K562 (cell line): ENCODE measurements at regions not wholly inside any gene's neighbourhood (a gene's known extent, or its start where the extent isn't known, plus 50 kb on each side); places are given as distances from the start of the nearest gene placed in this dataset.

Experiments used
- ATAC-seq: fragments of 200-7000 bp; cut with Tn5 transposase; 3 replicates; pipeline ENCODE4 v1.9.1; 2020; ENCODE audit warnings: moderate library complexity
- BruUV-seq: library from RNA; stranded (reverse); fragments of 400-500 nt; replicated peaks from 2 replicates; lab custom pipeline; 2021; lab: Mats Ljungman, UMichigan
- CTCF ChIA-PET: fragments of 300-600 bp; formaldehyde crosslinking; extraction: SDS; loops from one replicate; lab custom pipeline; 2021; ENCODE audit warnings: low intra/inter-chr PET ratio; lab: Yijun Ruan, JAX
- POLR2A ChIA-PET: fragments of 300-600, 350-650 bp; sonication (Branson Sonifier 250); formaldehyde crosslinking; extraction: SDS; loops from one replicate; lab custom pipeline; 2021; ENCODE audit warnings: antibody characterized with exemption, inconsistent platforms; lab: Yijun Ruan, JAX
- DNase-seq, 4 experiments: peaks; one replicate each; pipeline versions ENCODE4 v3.0.0 to v3.0.0-alpha.2; 2011 to 2018; ENCODE audit warnings: low spot score in 3 of 4, mixed read lengths in 3 of 4; ENCODE audit errors: extremely low read depth in 1 of 4
- FAIRE-seq: peaks from 2 replicates; lab custom pipeline; 2011; peaks lifted over from hg19 to GRCh38; lab: Jason Lieb, UNC
- H2AFZ ChIP-seq: 2 replicates; pipeline ENCODE4 v1.6.0; 2011; ENCODE audit warnings: low read depth, low read length, control low read depth, inconsistent platforms
- H3K27ac ChIP-seq: fragments of 200-600 bp; 3 replicates; pipeline ENCODE4 v1.8.0; 2011; ENCODE audit warnings: low read depth, mild to moderate bottlenecking, control low read depth, inconsistent platforms, low read length, moderate library complexity, mixed read lengths; ENCODE audit errors: extremely low read depth
- H3K27me3 ChIP-seq, 2 experiments: fragments of 300-600 bp in 1 of 2; 2 replicates in 1 of 2; 3 replicates in 1 of 2; pipeline versions ENCODE4 v1.6.0 to v1.8.0; 2011; ENCODE audit warnings: inconsistent platforms in 2 of 2, low read length in 2 of 2, mild to moderate bottlenecking in 1 of 2, mixed read lengths in 1 of 2, moderate library complexity in 1 of 2; ENCODE audit not compliant: control insufficient read depth in 2 of 2, insufficient read depth in 2 of 2
- H3K36me3 ChIP-seq: fragments of 300-600 bp; 3 replicates; pipeline ENCODE4 v1.8.0; 2011; ENCODE audit warnings: mild to moderate bottlenecking, low read length, inconsistent platforms; ENCODE audit not compliant: control insufficient read depth, insufficient read depth
- H3K4me1 ChIP-seq, 2 experiments: fragments of 200-600 bp in 1 of 2; replicated peaks in 1 of 2; 2 replicates in 1 of 2; 3 replicates in 1 of 2; pipeline versions ENCODE4 v1.5.1 to v1.8.0; 2011; ENCODE audit warnings: inconsistent platforms in 2 of 2, low read length in 2 of 2, mild to moderate bottlenecking in 1 of 2, mixed read lengths in 1 of 2, moderate library complexity in 1 of 2; ENCODE audit not compliant: control insufficient read depth in 2 of 2, insufficient read depth in 2 of 2
- H3K4me2 ChIP-seq: 2 replicates; pipeline ENCODE4 v1.6.1; 2011; ENCODE audit warnings: low read length, control low read depth, inconsistent platforms, mixed read lengths; ENCODE audit not compliant: insufficient read depth
- H3K4me3 ChIP-seq: fragments of 200-600 bp; sonication (generic), shearing (Covaris generic); 2 replicates; pipeline ENCODE4 v1.5.1; 2016; ENCODE audit warnings: control low read depth, inconsistent platforms
- H3K79me2 ChIP-seq: fragments of 200-600 bp; 3 replicates; pipeline ENCODE4 v1.8.0; 2011; ENCODE audit warnings: low read length, inconsistent platforms; ENCODE audit not compliant: control insufficient read depth, insufficient read depth
- H3K9ac ChIP-seq, 2 experiments: 2 replicates each; pipeline versions ENCODE4 v1.6.0 to v1.6.1; 2011; ENCODE audit warnings: low read depth in 2 of 2, low read length in 2 of 2, control low read depth in 1 of 2, inconsistent platforms in 1 of 2, mild to moderate bottlenecking in 1 of 2, mixed read lengths in 1 of 2; ENCODE audit not compliant: insufficient read depth in 1 of 2
- H3K9me1 ChIP-seq: one replicate; pipeline ENCODE4 v1.6.0; 2011; ENCODE audit warnings: inconsistent platforms, mild to moderate bottlenecking, low read length, moderate library complexity; ENCODE audit not compliant: control insufficient read depth, insufficient read depth
- H3K9me3 ChIP-seq: replicated peaks from 2 replicates; pipeline ENCODE4 v1.5.1; 2011; ENCODE audit warnings: low read depth, low read length, inconsistent platforms; ENCODE audit not compliant: control insufficient read depth, insufficient read depth
- H4K20me1 ChIP-seq: replicated peaks from 2 replicates; pipeline ENCODE4 v1.6.1; 2011; ENCODE audit warnings: low read length, inconsistent platforms, mixed read lengths; ENCODE audit not compliant: control insufficient read depth, insufficient read depth
- BRD4 ChIP-seq: fragments of 200-600 bp; sonication (generic); IDR thresholded peaks from 2 replicates; pipeline ENCODE4 v1.6.1; 2017; ENCODE audit warnings: inconsistent platforms
- DACH1 ChIP-seq: fragments of 450-650 bp; IDR thresholded peaks from 2 replicates; pipeline ENCODE4 v1.6.1; 2018; ENCODE audit not compliant: partially characterized antibody
- DIDO1 ChIP-seq: fragments of 450-650 bp; IDR thresholded peaks from 2 replicates; pipeline ENCODE4 v1.6.1; 2016; ENCODE audit warnings: low read depth, missing biosample characterization, missing genetic modification characterization
- GATAD2A ChIP-seq: fragments of 450-650 bp; IDR thresholded peaks from 2 replicates; pipeline ENCODE4 v1.6.1; 2017
- MAFG ChIP-seq: fragments of 450-650 bp; conservative IDR thresholded peaks from 2 replicates; pipeline ENCODE4 v1.6.1; 2016; ENCODE audit warnings: missing genetic modification characterization, missing compliant biosample characterization
- SMARCE1 ChIP-seq: fragments of 450-650 bp; IDR thresholded peaks from 2 replicates; pipeline ENCODE4 v1.7.1; 2016; ENCODE audit warnings: mild to moderate bottlenecking
- STAG1 ChIP-seq: sonication (generic); formaldehyde crosslinking; IDR thresholded peaks from 2 replicates; pipeline ENCODE4 v1.5.0; 2020; ENCODE audit warnings: missing genetic modification reagents, borderline replicate concordance
- TAF7 ChIP-seq: fragments of 450-650 bp; IDR thresholded peaks from 2 replicates; pipeline ENCODE4 v1.6.1; 2016; ENCODE audit warnings: missing genetic modification characterization, missing compliant biosample characterization
- WGBS: fragments of 100-300 bp; shearing (Covaris generic); methylation state at CpG from one replicate; pipeline ENCODE4 v1.1.6; 2016; ENCODE audit warnings: low coverage, mixed read lengths; ENCODE audit not compliant: insufficient coverage; ENCODE audit errors: missing lambda C conversion rate; 5-methylcytosine and 5-hydroxymethylcytosine counted together
- in situ Hi-C: fragments of 300-500 bp; cut with MboI; formaldehyde crosslinking; loops from 4 replicates; pipeline ENCODE4 v1.15.0; 2018; ENCODE audit warnings: inconsistent platforms, mixed read lengths
- intact Hi-C: fragments of 100-400 bp; cut with micrococcal nuclease; formaldehyde crosslinking; loops from 2 replicates; pipeline ENCODE4 v1.14.2; 2022

GRCh38 chr2:21860907-21861306 is 737.1 kb downstream of the TDRD15 start (continued):
- no peak for TF ChIP-seq GATAD2A
- no peak for TF ChIP-seq DIDO1 (tag)
- no peak for TF ChIP-seq SMARCE1
- TF ChIP-seq TAF7 (tag) = no peak
- no peak for TF ChIP-seq DACH1
- TF ChIP-seq MAFG = 0 out of 2 replicates have a peak, but pooled peaks have one; percentile 12

DNA sequence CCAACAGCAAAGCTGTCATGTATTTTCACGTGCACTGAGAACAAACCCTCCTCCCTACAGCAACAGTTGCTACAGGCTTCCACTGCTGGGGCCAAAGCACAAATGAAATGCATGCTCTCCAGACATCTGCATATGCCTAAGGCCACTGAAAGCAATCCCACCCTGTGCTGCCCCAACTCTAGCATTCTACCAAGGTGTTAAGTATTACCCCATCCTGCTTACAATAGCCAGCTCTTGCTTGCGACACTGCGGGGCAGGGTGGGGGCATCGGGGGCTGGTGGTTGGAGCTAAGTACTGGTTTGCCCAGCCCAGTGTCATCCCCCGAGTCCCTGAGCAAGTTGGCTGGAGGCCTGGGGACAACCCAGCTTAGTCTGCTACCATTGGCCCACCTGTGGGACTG is 742.5 kb downstream of the TDRD15 start:
- FAIRE-seq (no peak), ATAC-seq (no peak), DNase-seq (no peak)
- Histone ChIP-seq H3K27ac (no peak overlapping the region), H3K36me3 (no peaks in the 10 kb centered on the region), H3K27me3 (no peaks in the 10 kb centered on the region), H3K4me1 (no peaks in the 10 kb centered on the region), H3K79me2 (no peaks in the 10 kb centered on the region), H4K20me1 (no peaks in the 10 kb centered on the region), H2AFZ (no peak overlapping the region), H3K4me2 (no peak overlapping the region), H3K9ac (no peak overlapping the region), H3K4me3 (no peak overlapping the region), H3K9me1 (no peaks in the 10 kb centered on the region), H3K9me3 (no peaks in the 10 kb centered on the region)
- POLR2A ChIA-PET = no interaction called here
- TF ChIP-seq STAG1 (CRISPR knock-in tag) (no peak), BRD4 (no peak)
- intact Hi-C loops = no loop called here
- CTCF ChIA-PET = no interaction called here
- no TSS peak for BruUV-seq
- 5% methylated on average over 5 of the region's 5 CpGs for WGBS
- in situ Hi-C loops = no loop called here
